H1 (cell line): ENCODE measurements at regions not wholly inside any gene's neighbourhood (a gene's known extent, or its start where the extent isn't known, plus 50 kb on each side); places are given as distances from the start of the nearest gene placed in this dataset.

Source experiments
- CEBPB ChIP-seq: IDR thresholded peaks from 2 replicates; pipeline ENCODE4 v1.6.1; 2012; ENCODE audit warnings: low read depth, low read length
- CHD7 ChIP-seq: fragments of 300-600 bp; sonication (generic); IDR thresholded peaks from 2 replicates; pipeline ENCODE4 v1.7.1; 2012; ENCODE audit warnings: low read length, moderate library complexity, mild to moderate bottlenecking, inconsistent platforms; ENCODE audit not compliant: insufficient replicate concordance
- SIRT6 ChIP-seq: IDR thresholded peaks from one replicate; pipeline ENCODE4 v1.7.1; 2012; ENCODE audit warnings: low read length, inconsistent platforms
- SUZ12 ChIP-seq: fragments of 200-600 bp; sonication (generic); IDR thresholded peaks from 2 replicates; pipeline ENCODE4 v1.6.1; 2012; ENCODE audit warnings: mild to moderate bottlenecking, inconsistent platforms, low read length, moderate library complexity, mixed read lengths

GRCh38 chr5:54722846-54723433 lies 205.4 kb downstream of the SNX18 start (continued):
- no peak for TF ChIP-seq CHD7
- no peak for TF ChIP-seq CEBPB
- TF ChIP-seq SIRT6: no peak
- no peak for TF ChIP-seq SUZ12
- TF ChIP-seq, all 59 proteins: peak for 0
